MCF 10A (cell line): ENCODE measurements at regions not wholly inside any gene's neighbourhood (a gene's known extent, or its start where the extent isn't known, plus 50 kb on each side); places are given as distances from the start of the nearest gene placed in this dataset.

Source experiments
- BruUV-seq: library from RNA; stranded (reverse); fragments of 400-500 nt; replicated peaks from 2 replicates; lab custom pipeline; 2021; lab: Mats Ljungman, UMichigan
- CTCF ChIA-PET: fragments of 300-600 bp; sonication (Branson Sonifier 250); formaldehyde crosslinking; extraction: SDS; loops from one replicate; lab custom pipeline; 2021; ENCODE audit warnings: antibody characterized with exemption, inconsistent platforms; lab: Yijun Ruan, JAX
- POLR2A ChIA-PET: fragments of 300-600, 350-650 bp; sonication (Branson Sonifier 250); formaldehyde crosslinking; extraction: SDS; loops from one replicate; lab custom pipeline; 2020; ENCODE audit warnings: antibody characterized with exemption, inconsistent platforms; lab: Yijun Ruan, JAX
- DNase-seq: peaks from one replicate; pipeline ENCODE4 v3.0.0-alpha.2; 2018; ENCODE audit not compliant: unreplicated experiment
- H3K27ac Mint-ChIP-seq: one replicate; pipeline ENCODE4 v1.8.0; 2022; ENCODE audit warnings: mild to moderate bottlenecking, low read depth, mixed read lengths; ENCODE audit not compliant: unreplicated experiment
- H3K27me3 Mint-ChIP-seq: one replicate; pipeline ENCODE4 v1.8.0; 2022; ENCODE audit warnings: mixed read lengths; ENCODE audit not compliant: insufficient read depth, unreplicated experiment
- H3K36me3 Mint-ChIP-seq: one replicate; pipeline ENCODE4 v1.8.0; 2022; ENCODE audit warnings: mild to moderate bottlenecking, moderate library complexity, mixed read lengths; ENCODE audit not compliant: insufficient read depth, unreplicated experiment
- H3K4me1 Mint-ChIP-seq: one replicate; pipeline ENCODE4 v1.8.0; 2022; ENCODE audit warnings: mixed read lengths; ENCODE audit not compliant: insufficient read depth, unreplicated experiment
- H3K4me3 Mint-ChIP-seq: one replicate; pipeline ENCODE4 v1.8.0; 2022; ENCODE audit warnings: mild to moderate bottlenecking, moderate library complexity, mixed read lengths; ENCODE audit not compliant: unreplicated experiment
- H3K9me3 Mint-ChIP-seq: one replicate; pipeline ENCODE4 v1.8.0; 2022; ENCODE audit warnings: mixed read lengths; ENCODE audit not compliant: unreplicated experiment
- CTCF ChIP-seq: fragments of 200-600 bp; IDR thresholded peaks from one replicate; pipeline ENCODE4 v1.8.0; 2022; ENCODE audit warnings: antibody characterized with exemption, mild to moderate bottlenecking; ENCODE audit not compliant: unreplicated experiment
- intact Hi-C: fragments of 100-400 bp; cut with micrococcal nuclease; formaldehyde crosslinking; loops from 2 replicates; pipeline ENCODE4 v1.14.1; 2022

- no peak for DNase-seq
- Mint-ChIP-seq H3K4me3 (no peak overlapping the region), H3K27me3 (no peaks in the 10 kb centered on the region), H3K4me1 (no peaks in the 10 kb centered on the region), H3K36me3 (no peaks in the 10 kb centered on the region), H3K27ac (no peak overlapping the region), H3K9me3 (no peaks in the 10 kb centered on the region)
- ChIA-PET POLR2A (no interaction called here), CTCF (no interaction called here)
- TF ChIP-seq CTCF = no peak
- no TSS peak for BruUV-seq
- intact Hi-C loops = no loop called here
Observed at GRCh38 chr2:58950795-58951462, 709.8 kb upstream of the FANCL start.

- Mint-ChIP-seq H3K36me3 (no peaks in the 10 kb centered on the region), H3K27ac (no peak overlapping the region), H3K4me1 (no peaks in the 10 kb centered on the region), H3K4me3 (no peak overlapping the region), H3K9me3 (no peaks in the 10 kb centered on the region), H3K27me3 (no peaks in the 10 kb centered on the region)
- intact Hi-C loops = no loop called here
- no peak for TF ChIP-seq CTCF
- ChIA-PET CTCF (interaction anchor here (1.0 kb wide), 1 partner anchor 35 kb away, joined by 3 read pairs; no protein-coding TSS in a partner anchor), POLR2A (no interaction called here)
- BruUV-seq = no TSS peak
- peak; percentile 8 for DNase-seq
Observed at GRCh38 chr2:58939388-58939787, 698.3 kb upstream of the FANCL start.

GRCh38 chr2:58938988-58939387 lies 697.9 kb upstream of the FANCL start:
- no peaks in the 10 kb centered on the region for H3K9me3 Mint-ChIP-seq
- no peaks in the 10 kb centered on the region for H3K36me3 Mint-ChIP-seq
- POLR2A ChIA-PET = no interaction called here
- intact Hi-C loops = no loop called here
- CTCF ChIA-PET = interaction anchor here (1.0 kb wide), 1 partner anchor 35 kb away, joined by 3 read pairs; no protein-coding TSS in a partner anchor
- H3K27ac Mint-ChIP-seq = no peak overlapping the region
- no peak overlapping the region for H3K4me3 Mint-ChIP-seq
- DNase-seq = no peak
- no peaks in the 10 kb centered on the region for H3K27me3 Mint-ChIP-seq
- no peak for TF ChIP-seq CTCF
- BruUV-seq = no TSS peak
- H3K4me1 Mint-ChIP-seq = no peaks in the 10 kb centered on the region

GRCh38 chr2:58932801-58933200 lies 691.7 kb upstream of the FANCL start:
- ChIA-PET CTCF (no interaction called here), POLR2A (no interaction called here)
- no peak for TF ChIP-seq CTCF
- H3K9me3 Mint-ChIP-seq = no peaks in the 10 kb centered on the region
- intact Hi-C loops = no loop called here
- no peak overlapping the region for H3K27ac Mint-ChIP-seq
- H3K4me1 Mint-ChIP-seq = no peaks in the 10 kb centered on the region
- H3K4me3 Mint-ChIP-seq = no peak overlapping the region
- H3K36me3 Mint-ChIP-seq = no peaks in the 10 kb centered on the region
- H3K27me3 Mint-ChIP-seq = no peaks in the 10 kb centered on the region
- no peak for DNase-seq
- BruUV-seq = no TSS peak
